WTC11 (cell line): ENCODE measurements at regions not wholly inside any gene's neighbourhood (a gene's known extent, or its start where the extent isn't known, plus 50 kb on each side); places are given as distances from the start of the nearest gene placed in this dataset.

Experiments used
- CREB1 ChIP-seq: sonication (generic); formaldehyde crosslinking; IDR thresholded peaks from 2 replicates; pipeline ENCODE4 v1.8.0; 2023; ENCODE audit warnings: mild to moderate bottlenecking, missing genetic modification reagents
- CTCF ChIP-seq: fragments of 200-600 bp; IDR thresholded peaks from 2 replicates; pipeline ENCODE4 v1.8.0; 2022; ENCODE audit warnings: antibody characterized with exemption
- E2F4 ChIP-seq: sonication (generic); formaldehyde crosslinking; IDR thresholded peaks from 2 replicates; pipeline ENCODE4 v1.8.1; 2022; ENCODE audit warnings: low read depth, mild to moderate bottlenecking, moderate library complexity, missing genetic modification reagents, borderline replicate concordance
- ELF4 ChIP-seq: sonication (generic); formaldehyde crosslinking; IDR thresholded peaks from 2 replicates; pipeline ENCODE4 v1.8.1; 2022; ENCODE audit warnings: low read depth, mild to moderate bottlenecking, moderate library complexity, missing genetic modification reagents
- ETV6 ChIP-seq: sonication (generic); formaldehyde crosslinking; IDR thresholded peaks from 2 replicates; pipeline ENCODE4 v1.8.1; 2022; ENCODE audit warnings: mild to moderate bottlenecking, missing genetic modification reagents
- HMGXB4 ChIP-seq: sonication (generic); formaldehyde crosslinking; IDR thresholded peaks from 2 replicates; pipeline ENCODE4 v1.8.1; 2023; ENCODE audit warnings: mild to moderate bottlenecking, moderate library complexity, missing genetic modification reagents
- TEAD4 ChIP-seq: sonication (generic); formaldehyde crosslinking; IDR thresholded peaks from 2 replicates; pipeline ENCODE4 v1.8.0; 2022; ENCODE audit warnings: mild to moderate bottlenecking, missing genetic modification reagents
- USF1 ChIP-seq: sonication (generic); formaldehyde crosslinking; IDR thresholded peaks from 2 replicates; pipeline ENCODE4 v1.8.0; 2022; ENCODE audit warnings: mild to moderate bottlenecking, missing genetic modification reagents
- USF2 ChIP-seq: sonication (generic); formaldehyde crosslinking; IDR thresholded peaks from 2 replicates; pipeline ENCODE4 v1.8.1; 2023; ENCODE audit warnings: mild to moderate bottlenecking, missing genetic modification reagents, moderate library complexity
- ZNF121 ChIP-seq: sonication (generic); formaldehyde crosslinking; IDR thresholded peaks from 2 replicates; pipeline ENCODE4 v1.8.0; 2023; ENCODE audit warnings: missing genetic modification reagents
- ZNF317 ChIP-seq: sonication (generic); formaldehyde crosslinking; IDR thresholded peaks from 2 replicates; pipeline ENCODE4 v1.8.1; 2023; ENCODE audit warnings: low read depth, mild to moderate bottlenecking, moderate library complexity, missing genetic modification reagents, borderline replicate concordance
- ZSCAN18 ChIP-seq: fragments of 250-450 bp; sonication (Bioruptor Pico); IDR thresholded peaks from 2 replicates; pipeline ENCODE4 v2.1.2; 2022; ENCODE audit warnings: mild to moderate bottlenecking, moderate library complexity
- TF ChIP-seq, protein P1 (sequence below): sonication (generic); formaldehyde crosslinking; IDR thresholded peaks from 2 replicates; pipeline ENCODE4 v1.8.0; 2022; ENCODE audit warnings: mild to moderate bottlenecking, missing genetic modification reagents
- TF ChIP-seq, protein P2 (sequence below): sonication (generic); formaldehyde crosslinking; IDR thresholded peaks from 2 replicates; pipeline ENCODE4 v1.8.1; 2022; ENCODE audit warnings: low read depth, missing genetic modification reagents, borderline replicate concordance

GRCh38 chr2:226059961-226060627, 660.6 kb downstream of the NYAP2 start:
- TF ChIP-seq CTCF: no peak
- TF ChIP-seq, protein P1, sequence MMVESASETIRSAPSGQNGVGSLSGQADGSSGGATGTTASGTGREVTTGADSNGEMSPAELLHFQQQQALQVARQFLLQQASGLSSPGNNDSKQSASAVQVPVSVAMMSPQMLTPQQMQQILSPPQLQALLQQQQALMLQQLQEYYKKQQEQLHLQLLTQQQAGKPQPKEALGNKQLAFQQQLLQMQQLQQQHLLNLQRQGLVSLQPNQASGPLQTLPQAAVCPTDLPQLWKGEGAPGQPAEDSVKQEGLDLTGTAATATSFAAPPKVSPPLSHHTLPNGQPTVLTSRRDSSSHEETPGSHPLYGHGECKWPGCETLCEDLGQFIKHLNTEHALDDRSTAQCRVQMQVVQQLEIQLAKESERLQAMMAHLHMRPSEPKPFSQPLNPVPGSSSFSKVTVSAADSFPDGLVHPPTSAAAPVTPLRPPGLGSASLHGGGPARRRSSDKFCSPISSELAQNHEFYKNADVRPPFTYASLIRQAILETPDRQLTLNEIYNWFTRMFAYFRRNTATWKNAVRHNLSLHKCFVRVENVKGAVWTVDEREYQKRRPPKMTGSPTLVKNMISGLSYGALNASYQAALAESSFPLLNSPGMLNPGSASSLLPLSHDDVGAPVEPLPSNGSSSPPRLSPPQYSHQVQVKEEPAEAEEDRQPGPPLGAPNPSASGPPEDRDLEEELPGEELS (CRISPR knock-in tag): no peak
- TF ChIP-seq TEAD4: no peak
- TF ChIP-seq ZNF317 (CRISPR knock-in tag): no peak
- no peak for TF ChIP-seq E2F4 (CRISPR knock-in tag)
- no peak for TF ChIP-seq ELF4 (CRISPR knock-in tag)
- TF ChIP-seq USF2 (CRISPR knock-in tag): no peak
- no peak for TF ChIP-seq ZSCAN18
- no peak for TF ChIP-seq HMGXB4 (CRISPR knock-in tag)
- no peak for TF ChIP-seq ZNF121 (CRISPR knock-in tag)
- TF ChIP-seq CREB1 (CRISPR knock-in tag): no peak
- no peak for TF ChIP-seq ETV6 (CRISPR knock-in tag)
- TF ChIP-seq USF1: no peak
- TF ChIP-seq, protein P2, sequence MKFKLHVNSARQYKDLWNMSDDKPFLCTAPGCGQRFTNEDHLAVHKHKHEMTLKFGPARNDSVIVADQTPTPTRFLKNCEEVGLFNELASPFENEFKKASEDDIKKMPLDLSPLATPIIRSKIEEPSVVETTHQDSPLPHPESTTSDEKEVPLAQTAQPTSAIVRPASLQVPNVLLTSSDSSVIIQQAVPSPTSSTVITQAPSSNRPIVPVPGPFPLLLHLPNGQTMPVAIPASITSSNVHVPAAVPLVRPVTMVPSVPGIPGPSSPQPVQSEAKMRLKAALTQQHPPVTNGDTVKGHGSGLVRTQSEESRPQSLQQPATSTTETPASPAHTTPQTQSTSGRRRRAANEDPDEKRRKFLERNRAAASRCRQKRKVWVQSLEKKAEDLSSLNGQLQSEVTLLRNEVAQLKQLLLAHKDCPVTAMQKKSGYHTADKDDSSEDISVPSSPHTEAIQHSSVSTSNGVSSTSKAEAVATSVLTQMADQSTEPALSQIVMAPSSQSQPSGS (CRISPR knock-in tag): no peak
